Stimulated activated CD8-positive, alpha-beta memory T cell treated with anti-CD3 and anti-CD28 coated beads, Interleukin-15, amount 100 ng/mL, for 1 hour (primary cell): ENCODE measurements at regions not wholly inside any gene's neighbourhood (a gene's known extent, or its start where the extent isn't known, plus 50 kb on each side); places are given as distances from the start of the nearest gene placed in this dataset.

Experiments used
- DNase-seq: peaks from one replicate; pipeline ENCODE4 v3.0.0-alpha.2; 2020; ENCODE audit warnings: low read depth

DNA sequence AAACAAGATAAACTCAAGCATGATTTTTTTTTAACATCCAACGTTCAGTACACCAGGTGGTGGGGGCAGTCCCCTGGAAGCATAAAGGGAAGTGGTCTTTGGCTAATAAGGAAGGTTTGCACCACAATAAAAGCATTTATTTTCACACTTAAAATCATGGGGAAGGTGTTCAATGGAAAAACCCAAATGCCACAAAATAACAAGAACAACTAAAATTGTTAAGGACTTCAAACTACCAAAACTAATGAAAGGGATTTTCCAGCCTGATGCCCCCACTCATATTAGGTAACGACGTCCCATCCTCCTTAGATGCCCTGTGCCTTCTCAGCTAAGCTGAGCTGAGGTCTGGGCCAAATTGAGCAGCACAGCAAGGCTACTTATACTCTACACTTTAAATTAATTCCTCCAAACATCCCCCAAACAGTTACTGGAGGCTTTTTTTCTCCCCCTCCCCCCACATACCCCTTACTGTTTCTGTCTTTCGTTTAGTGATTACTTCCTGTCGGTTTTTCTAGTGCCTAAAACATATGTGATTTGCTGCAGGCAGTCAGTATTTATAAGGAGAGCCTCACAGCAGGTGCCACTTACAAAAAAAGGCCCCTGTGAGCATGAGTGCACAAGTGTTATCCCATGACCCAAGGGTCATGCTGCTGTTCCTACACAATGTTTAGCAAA lies 259.7 kb upstream of the ZNF608 start:
- DNase-seq = no peak

DNA sequence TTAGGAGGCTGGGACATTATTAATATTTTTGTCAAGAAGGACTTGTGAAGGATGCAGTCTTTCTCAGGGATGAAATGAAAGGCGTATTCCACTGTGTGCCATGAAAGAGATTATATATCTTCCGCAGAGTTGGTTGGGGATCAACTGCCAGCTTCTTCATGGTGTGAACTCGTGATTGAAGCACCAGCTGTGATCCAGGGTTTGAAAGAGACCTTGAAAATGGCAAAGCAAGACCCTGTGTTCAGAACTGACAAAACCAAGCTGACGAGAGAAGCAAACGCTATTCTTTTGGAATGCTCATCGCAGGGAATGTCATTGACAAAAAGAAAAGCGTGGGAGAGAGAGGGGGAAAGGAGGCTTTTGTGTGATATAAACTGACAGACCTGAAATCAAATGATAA lies 263.9 kb upstream of the ZNF608 start:
- DNase-seq = no peak

DNA sequence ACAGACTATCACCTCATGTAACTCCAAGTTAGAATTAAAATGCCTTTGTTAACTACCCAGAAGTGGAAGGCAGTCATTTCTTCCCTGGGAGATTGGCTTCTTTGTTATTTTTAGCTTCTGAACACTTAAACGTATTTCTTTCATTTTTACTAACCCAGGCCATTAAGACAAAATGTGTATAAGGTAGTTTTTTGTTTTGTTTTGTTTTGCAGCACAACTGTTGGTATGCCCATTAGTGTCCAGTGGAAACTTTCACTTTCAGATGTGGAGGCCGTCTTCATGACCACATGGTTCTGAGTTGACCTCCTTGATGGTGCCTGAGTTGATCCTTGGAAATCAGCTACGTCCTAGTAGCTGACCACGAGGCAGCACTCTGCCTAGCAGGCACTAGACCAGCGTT lies 264.6 kb upstream of the ZNF608 start:
- DNase-seq = no peak

DNA sequence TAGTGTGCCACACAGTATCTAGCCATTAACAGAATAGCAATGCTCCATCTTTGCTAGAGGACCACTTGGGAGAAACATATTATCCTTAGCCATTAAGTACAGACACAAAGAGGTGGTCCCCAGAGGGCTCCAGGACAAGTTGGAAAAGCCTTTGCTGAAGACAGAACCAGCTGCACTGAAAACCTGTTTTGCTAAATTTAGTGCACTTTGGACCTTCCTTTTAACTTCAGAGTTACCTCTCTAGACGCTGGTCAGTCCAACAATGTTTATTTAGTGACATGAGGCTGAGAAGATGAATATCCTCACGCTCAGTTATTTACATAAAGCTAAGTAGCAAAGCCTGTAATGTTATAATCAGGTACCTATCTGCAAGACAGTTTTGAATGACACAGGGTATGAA lies 265.0 kb upstream of the ZNF608 start:
- no peak for DNase-seq

DNA sequence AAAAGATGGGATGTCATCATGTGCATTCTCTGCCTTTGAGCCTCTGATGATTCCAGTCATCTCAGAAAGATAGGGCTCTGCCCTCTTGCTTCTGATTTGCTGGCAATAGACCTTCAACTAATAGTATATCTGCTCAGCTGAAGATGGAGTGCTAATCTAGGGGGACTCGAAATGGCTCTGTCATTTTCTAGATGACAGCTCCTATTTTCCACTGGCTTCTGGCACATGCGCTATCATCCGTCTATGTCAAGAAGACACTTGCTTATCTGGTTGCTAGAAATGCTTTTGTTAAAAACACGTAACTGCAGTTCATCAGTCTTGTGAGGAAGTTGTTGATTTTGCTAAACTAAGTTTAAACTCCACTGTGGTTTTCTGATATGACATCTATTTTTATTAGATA lies 265.5 kb upstream of the ZNF608 start:
- DNase-seq = no peak

DNA sequence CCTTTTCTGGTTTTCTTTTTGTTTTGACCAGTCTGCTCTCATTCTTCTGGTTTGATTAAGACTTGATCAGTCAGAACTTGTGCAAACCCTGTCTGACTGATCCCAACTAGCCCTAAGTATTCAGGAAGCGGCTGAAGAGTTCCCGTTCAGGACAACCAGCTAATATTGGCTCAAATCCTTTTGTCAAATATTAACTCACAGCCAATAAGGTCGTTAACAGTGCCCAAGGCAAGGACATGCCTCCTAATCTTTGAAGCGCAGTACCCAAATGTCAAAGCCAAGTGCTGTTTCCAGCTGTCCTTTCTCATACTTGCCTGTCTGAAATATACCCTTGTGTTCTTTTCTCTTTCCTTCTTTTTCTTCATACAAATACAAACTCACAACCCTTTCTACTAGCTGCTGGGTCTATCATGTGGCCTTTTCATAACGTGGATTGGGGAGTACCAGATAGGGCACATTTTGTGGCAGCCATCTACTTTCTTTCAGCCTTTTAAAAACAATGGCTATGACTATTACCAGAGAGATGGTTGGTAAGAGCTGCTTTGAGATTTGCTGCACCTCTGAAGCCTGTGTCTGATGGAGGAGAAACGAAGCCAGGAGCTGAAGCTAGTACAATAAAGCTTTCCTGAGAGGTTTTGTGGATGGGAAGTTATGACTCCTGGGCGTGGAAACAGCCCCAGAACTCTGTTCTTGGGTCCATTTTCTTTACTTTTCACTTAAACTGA lies 266.4 kb upstream of the ZNF608 start:
- DNase-seq = no peak

DNA sequence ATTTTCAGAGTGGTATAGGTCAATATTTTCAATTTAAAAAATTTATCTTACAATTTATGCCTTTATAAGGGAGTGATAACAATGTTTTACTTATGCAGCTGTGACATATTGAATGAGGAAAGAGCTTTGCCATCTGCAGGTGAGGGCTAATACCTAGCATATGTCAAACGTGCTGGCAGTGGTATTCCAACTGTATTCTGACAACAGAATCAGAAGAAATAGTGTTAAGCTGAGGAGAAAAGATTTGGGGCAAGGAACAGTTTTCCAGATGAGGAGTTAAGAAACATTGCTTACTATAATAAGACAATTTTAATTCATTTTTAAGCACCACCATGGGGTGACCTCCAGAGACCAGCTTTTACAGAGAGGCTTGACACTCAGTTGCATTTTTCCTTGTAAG lies 267.8 kb upstream of the ZNF608 start:
- no peak for DNase-seq

DNA sequence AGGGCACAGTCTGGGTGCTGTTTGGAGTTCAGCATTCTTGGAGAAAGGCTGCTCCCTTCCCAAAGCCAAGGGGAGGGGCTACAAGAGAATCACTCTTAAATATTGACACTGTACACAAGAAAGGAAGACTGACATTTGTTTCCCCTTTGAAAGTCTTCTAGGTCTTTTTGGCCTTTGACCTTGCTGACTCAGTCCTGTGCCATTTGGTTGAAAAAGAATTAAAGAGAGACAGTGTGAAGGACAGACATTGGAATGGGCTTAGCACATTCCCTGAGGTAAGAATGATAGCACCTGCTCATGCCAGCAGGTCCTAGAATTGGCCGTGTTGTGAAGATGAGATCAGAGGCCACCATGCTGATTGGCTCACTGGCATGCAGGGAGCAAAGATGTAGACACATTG lies 271.4 kb upstream of the ZNF608 start:
- DNase-seq = no peak

DNA sequence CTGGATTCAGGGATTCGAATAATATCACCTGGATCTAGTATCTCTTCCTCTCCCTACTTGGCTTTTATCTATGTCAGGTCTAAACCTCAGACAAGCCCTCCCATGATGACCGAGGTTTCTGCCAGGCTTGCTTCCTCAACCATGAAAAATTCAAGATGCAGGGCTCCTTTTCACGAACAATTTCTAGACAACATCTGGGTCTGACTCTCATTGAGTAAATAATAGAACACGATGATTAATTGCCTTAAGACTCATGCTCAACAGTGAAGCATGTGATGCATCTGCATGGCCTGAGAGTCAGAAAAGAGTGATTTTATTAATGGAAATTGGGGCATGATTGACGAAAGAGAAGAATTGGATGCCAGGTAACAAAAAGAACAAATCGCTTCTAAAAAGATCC lies 277.2 kb upstream of the ZNF608 start:
- no peak for DNase-seq

DNA sequence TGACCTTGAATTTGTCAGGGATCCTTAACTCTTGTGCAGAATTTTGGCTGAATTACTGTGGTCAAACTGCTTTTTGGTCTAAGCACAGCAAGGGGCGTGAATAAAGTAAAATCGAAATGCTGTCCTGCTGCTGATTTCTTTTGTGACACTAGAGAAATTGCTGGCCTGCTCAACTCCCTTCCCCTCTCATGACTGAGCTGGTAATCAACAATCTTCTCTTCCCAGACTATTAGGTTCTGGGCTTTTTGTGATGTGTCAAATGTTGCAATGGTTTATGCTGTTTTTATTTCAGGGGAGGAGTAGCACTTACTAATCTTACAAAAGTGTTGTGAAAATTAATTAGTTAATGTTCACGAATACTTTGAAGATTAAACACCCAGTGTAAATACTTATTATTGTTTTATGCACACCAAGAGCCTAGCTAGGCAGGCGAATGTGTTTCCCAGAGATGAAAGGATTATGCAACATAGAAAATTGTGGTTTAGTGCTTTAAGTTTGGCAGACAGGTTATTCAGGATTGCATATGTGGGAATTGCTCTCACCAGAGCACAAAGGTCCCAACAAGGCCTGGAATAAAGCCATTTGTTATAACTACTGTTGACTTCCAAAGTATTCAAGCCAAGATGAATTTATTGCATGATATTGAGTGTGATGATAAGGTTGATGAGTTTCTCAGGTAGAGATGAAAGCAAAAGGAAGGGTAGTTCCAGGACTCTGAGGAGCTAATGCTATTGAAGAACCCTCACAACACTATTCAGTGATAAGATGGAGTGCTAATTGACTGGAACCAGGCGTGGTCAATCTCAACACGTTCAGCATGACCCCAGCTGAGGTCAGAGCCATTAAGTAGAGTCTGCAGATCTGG lies 280.7 kb upstream of the ZNF608 start:
- DNase-seq = no peak

DNA sequence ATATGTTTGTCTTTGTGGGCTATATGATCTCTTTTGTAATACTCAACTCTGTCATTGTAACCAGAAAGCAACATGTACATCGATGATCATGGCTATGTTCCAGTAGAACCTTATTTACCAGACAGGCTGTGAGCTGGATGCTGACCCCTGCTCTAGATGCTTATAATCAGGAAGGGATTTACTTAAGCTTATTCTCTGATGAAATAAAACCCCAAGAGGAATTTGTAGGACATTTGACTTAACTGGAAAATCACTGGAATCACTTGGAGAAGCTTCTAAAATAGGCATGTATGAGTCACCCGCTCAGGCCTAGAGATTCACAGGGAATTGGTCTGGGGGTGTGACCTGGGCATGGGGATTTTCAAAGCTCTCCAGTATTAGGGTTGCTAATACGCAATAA lies 285.8 kb upstream of the ZNF608 start:
- DNase-seq = no peak

DNA sequence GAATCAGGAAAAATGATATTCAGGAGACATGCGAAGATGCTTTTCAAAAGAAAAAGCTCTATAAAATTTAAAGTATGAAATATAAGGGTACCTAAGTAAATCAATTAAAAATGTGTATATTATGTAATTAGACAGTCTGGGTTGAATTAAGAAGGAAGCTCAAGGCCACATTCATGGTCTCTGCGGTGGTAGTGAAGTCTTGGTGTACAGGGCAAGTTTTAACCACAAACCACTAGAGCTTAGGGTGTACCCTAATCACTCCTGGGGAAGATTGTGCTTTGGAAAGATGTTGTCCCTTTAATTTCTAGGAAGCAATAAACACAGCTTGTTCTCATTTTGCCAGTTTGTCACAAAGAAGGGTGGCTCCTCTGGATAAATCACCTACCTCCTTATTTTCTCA lies 287.2 kb upstream of the ZNF608 start:
- no peak for DNase-seq

DNA sequence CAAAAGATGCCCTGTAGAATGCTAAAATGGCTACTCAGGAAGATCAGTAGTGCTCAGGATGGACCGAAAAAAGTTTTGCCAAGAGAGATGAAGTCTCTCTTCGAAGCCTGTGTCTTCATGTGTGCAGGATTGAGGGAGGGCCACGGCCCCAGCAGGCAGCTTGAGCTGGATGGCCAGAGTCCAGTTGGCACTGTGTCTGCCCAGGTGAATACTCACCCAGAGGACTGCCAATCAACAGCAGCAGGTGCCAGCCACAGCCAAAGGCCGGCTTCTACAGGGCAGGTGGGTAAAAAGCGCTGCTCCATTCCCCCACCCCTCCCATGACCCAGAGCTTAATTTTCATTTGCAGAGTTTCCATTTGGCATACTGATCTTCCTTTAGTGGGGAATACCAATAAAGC lies 287.9 kb upstream of the ZNF608 start:
- DNase-seq = no peak

DNA sequence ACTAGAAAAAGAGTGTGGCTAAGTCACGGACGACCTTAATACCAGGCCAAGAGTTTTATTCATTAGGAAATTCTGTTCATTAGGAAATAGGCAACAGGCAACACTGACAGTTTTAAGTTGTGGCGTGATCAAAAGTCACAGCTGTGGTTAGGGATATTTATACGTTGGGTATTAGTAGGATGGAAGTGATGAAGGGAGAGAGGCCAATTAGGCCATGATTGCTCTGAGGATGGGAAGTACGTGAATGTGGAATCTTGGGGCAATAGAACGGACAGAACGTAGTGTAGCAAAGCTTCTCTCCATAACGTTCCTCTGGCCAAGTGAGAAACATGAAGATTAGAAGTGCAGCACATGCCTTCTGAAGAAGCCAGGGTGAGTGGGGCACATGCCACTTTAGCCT lies 290.1 kb upstream of the ZNF608 start:
- no peak for DNase-seq

DNA sequence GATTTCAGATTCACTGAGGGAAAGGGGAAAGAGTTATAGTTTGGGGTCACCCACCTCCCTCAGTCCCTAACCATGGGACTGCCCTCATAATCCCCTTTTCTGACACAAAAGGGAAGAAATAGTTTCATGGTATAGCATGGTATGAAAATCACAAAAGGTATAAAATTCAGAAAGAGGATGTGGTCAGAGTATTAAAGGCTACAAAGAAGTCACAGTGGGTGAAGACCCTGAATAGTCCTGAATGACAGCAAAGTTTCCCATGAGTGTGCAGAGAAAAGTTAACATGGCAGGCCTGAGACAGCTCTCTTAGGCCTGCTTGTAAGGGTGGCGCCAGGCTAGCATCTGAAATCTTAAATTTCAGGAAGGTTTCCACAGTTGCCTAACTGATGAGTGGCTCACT lies 290.6 kb upstream of the ZNF608 start:
- no peak for DNase-seq

DNA sequence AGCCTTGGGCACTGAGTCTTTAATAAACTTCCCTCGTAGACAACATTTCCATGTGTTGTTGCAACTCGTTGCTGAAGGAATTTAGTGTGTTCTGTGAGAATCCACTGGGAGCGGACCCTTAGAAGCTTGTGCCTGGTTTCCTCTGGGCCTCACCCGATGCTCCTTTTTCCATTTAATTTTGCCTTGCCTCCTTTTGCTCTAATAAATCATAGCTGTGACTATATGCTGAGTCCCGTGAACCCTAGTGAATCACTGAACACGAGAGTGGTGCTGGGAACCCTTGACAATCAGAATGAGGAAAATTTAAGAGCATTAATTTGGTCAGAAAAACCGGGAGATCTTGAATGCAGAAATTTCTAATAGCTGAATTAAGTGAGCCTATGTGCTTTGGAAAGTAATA lies 291.1 kb upstream of the ZNF608 start:
- no peak for DNase-seq

DNA sequence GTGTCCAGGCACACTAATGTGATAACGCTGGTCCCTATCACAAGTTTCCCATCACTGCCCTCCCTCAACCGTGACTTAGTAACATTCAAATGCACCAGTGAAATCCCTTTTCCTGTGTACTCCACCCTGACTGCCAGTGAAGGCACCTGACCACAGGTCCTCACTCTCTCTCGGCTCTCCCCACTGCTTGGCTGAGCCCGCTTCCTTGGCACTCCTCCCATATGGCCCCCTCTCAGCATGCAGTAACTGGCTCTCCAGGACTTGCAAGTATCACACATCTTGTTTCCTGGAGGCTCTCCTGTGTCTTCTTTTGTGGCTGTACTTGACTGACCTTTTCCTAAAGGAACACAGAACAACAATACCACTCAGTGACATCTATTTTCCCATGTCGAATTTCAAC lies 292.0 kb upstream of the ZNF608 start:
- no peak for DNase-seq

DNA sequence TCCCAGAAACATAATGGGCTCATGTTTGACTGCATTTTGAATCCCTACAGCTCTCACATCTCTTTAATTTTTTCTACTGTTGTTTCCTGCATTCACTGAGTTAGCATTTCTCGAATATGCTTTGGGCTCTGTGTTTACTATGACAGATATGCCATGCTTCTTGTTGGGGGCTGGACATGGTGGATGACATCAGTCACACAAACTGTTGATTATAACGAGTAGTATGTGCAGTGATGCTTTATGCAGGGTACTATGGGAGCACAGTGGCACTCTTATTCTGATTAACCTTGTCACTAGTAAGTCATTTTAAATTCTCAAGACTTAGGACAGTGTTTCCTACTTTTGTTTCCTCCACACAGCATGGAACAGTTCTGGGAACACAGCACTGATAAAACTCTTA lies 295.4 kb upstream of the ZNF608 start:
- DNase-seq = no peak

DNA sequence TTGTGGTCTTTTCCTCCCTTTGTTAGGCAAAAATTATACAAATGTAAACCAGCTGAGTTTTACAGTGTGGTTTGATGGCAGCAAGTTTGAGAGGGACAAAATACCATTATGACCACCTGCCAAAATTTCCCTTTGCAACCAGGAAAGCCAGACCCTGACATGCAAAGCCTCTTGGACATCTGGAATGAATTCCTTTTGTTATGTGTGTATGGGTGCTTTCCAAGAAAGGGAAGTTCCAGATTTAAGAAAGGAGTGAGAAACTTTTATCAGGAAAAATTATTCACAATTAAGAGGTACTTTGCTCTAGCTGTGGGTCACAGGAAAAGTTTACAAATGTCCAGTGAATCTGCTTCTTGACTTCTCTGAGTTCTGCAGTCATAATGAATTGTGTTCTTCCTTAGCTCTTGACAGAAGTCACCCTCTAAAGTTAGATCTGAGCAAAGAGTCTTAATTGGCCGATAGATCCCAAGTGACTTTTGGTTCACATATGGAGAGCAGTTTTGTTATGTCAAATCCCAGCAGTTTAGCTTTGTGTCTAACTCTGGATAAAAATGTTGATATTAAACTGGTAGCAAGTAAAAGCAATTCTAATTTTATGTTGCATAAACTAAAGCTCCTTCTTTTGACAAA lies 295.9 kb upstream of the ZNF608 start:
- DNase-seq = no peak

DNA sequence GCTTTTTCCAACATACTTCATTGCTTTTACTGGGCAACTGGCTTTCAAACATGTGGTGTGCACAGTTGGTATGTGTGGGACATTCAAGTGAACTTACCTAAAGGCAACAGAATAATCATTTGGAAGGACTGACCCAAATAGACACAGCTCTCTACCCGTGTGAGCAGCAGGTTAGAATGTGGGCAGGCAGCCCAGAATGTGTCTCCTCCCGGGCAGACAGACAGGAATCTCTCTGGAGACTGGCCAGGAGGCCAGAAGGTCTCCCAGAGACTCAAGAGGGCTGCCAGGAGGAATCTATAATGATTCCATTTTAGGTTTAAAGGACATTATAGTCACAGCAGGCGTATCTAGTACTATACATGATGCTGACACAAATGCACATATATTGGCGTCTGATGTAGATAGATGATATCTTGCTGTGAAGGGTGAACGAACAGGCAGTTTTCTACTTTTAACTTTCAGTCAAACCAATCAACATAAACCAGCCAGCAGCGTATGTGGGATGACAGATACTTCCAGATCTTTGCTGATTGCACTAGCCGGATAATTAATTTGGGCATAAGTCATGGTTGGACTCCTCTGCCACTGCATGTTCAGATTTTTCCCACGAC lies 297.4 kb upstream of the ZNF608 start:
- no peak for DNase-seq

DNA sequence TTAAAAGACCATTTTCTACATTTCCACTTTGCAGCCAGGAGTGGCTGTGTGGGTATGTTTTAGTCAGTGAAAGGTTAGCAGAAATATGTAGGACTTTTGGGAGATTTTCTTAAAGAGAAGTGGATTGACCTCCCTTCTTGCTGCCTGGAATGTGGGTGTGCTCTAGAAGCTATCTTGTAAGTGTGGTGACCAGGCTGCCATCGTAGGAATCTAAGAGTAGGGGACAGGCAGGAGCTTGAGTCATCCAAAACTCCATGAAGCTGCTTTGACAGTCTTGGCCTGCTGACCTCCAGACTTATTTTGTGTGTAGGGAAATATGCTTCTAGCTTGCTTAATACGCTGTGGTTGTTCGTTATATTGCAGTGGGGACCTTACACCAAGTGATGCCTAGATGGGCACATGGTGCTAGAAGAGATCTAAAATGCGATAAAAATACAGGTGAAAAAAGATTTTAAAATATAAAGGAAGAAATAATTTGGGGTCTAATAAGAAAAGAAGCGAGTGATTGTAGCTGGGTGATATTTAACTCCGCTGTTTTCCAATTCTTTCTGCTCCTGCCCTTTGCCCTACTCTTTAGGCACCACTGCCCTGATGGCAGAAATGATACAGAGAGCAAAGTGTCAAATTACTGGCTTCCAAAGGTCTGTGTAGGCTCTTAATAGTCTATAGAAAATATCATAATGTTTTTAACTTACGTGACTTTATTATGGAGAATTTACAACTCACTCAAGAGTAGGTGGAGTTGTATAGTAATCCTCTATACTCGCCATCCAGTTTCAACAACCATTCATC lies 298.2 kb upstream of the ZNF608 start:
- DNase-seq = no peak
